Adrenal gland (tissue), 9 donors: ENCODE measurements at regions not wholly inside any gene's neighbourhood (a gene's known extent, or its start where the extent isn't known, plus 50 kb on each side); places are given as distances from the start of the nearest gene placed in this dataset.
"Not testable (repeated sequence)": the region's sequence is repeated elsewhere in the genome, so short reads cannot be mapped to it uniquely, and the experiment has no call there.

Experiments used
- DNase-seq, 7 donors: peaks; one replicate each; pipeline ENCODE4 v3.0.0-alpha.2; 2019 to 2020
- H3K27ac ChIP-seq, 5 donors: fragments of 200-600 bp; sonication (generic) in 4 of 5; 1 replicate in 3 of 5; 2 replicates in 2 of 5; pipeline versions ENCODE4 v1.5.1 to v1.8.0; 2016 to 2020; ENCODE audit warnings: mild to moderate bottlenecking in 1 of 5
- H3K27me3 ChIP-seq: fragments of 200-600 bp; 2 replicates; pipeline ENCODE4 v1.8.0; 2021
- H3K36me3 ChIP-seq, 2 donors: fragments of 200-600 bp; replicated peaks in 1 of 2; 1 replicate in 1 of 2; 2 replicates in 1 of 2; pipeline versions ENCODE4 v1.5.1 to v1.8.0; 2018 to 2022
- H3K4me1 ChIP-seq, 2 donors: fragments of 200-600 bp; replicated peaks in 1 of 2; 1 replicate in 1 of 2; 2 replicates in 1 of 2; pipeline versions ENCODE4 v1.5.1 to v1.8.0; 2018 to 2021
- H3K4me3 ChIP-seq, 4 donors: fragments of 200-600 bp; sonication (generic) in 3 of 4; one replicate each; pipeline ENCODE4 v1.5.1; 2016 to 2018
- H3K9me3 ChIP-seq, 3 donors: fragments of 200-600 bp; sonication (generic) in 1 of 3; replicated peaks in 1 of 3; 1 replicate in 2 of 3; 2 replicates in 1 of 3; pipeline versions ENCODE4 v1.5.1 to v1.8.0; 2016 to 2021
- CTCF ChIP-seq, 6 experiments: fragments of 450-650 bp in 4 of 6; fragments of 200-600 bp in 2 of 6; sonication (generic) in 1 of 6; IDR thresholded peaks; 1 replicate in 5 of 6; 2 replicates in 1 of 6; pipeline versions ENCODE4 v1.5.1 to v1.8.0; 2016 to 2021; ENCODE audit warnings: antibody characterized with exemption in 6 of 6, mild to moderate bottlenecking in 2 of 6, moderate library complexity in 1 of 6
- POLR2A ChIP-seq, 2 donors: fragments of 450-650 bp; IDR thresholded peaks; one replicate each; pipeline ENCODE4 v1.6.1; 2017; ENCODE audit warnings: antibody characterized with exemption in 2 of 2, mild to moderate bottlenecking in 2 of 2, moderate library complexity in 1 of 2
- WGBS, 4 donors: extraction: QIAGEN DNeasy Blood & Tissue Kit in 2 of 4; methylation state at CpG; one replicate each; pipeline versions ENCODE4 v1.1.5 to v1.1.7; 2013 to 2017; 5-methylcytosine and 5-hydroxymethylcytosine counted together
- intact Hi-C, 2 donors: fragments of 100-400 bp; cut with DNase I; formaldehyde crosslinking; loops; one replicate each; pipeline versions ENCODE4 v1.14.1 to v1.15.0; 2022 to 2023
- donor health status: healthy with polysubstance abuse.
- donor health status: Bipolar disorder and iron deficiency.
- donor health status: DM: yes; HTN: yes; CAD: no.
- donor health status: DM: no; HTN: no; CAD: no.
- donor health status: DM: no; HTN: no; CAD: no.

DNA sequence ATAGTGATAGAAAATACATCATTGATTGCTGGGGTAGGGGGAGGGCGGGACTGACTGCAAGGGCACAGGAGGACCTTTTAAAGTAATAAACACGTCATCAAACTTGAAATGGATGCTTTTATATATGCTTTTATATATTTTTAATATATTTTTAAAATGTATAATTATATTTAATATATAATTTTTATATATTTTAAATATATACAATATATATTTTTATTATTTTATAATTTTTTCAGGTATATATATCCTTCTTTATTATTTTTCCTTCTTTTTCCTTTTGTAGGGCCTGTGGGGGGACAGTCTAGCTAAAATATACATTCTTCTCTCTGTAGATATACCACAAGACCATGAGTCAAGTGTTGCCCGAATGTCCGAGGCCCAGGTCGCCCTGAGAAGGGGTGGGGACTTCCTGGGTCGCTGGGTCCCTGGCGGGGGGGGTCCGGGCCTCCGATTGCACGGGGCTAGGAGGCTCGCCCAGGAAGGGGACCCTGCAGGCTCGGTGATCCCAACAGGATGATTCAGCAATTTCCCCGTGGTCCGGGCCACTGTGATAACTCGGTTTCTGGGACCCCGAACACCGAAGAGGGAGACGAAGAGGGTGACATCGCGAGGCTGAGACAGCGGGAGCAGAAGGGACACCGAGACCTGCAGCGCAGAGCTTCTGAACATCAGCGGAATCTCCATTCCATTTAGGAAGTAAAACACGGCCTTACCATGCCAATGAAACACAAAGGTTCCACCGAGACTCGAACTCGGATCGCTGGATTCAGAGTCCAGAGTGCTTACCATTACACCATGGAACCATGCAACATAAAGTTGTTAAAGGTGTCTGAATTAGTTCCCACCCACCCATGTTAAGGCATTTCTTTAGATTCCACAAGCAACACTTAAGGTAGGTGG, 112.5 kb upstream of the NBPF11 start:
- WGBS, 4 donors, result 37 to 44% (median 40%) methylated on average over 28 to 29 of the region's 29 CpGs
- no peak for TF ChIP-seq CTCF (IDR thresholded peaks at IDR 0.05)
- TF ChIP-seq POLR2A (IDR thresholded peaks at IDR 0.05), result no peak
- Histone ChIP-seq H3K27me3 (no peaks in the 10 kb centered on the region), H3K36me3 (no peaks in the 10 kb centered on the region), H3K27ac (no peak overlapping the region), H3K9me3 (no peaks in the 10 kb centered on the region), H3K4me3 (no peak overlapping the region), H3K4me1 (peaks cover 0 to 16% of the 10 kb centered on the region in 2 donors)
- DNase-seq, result peak in 1 of 7 donors; percentile 62
- intact Hi-C loops, result no loop called here

GRCh38 chr1:148263906-148264255, 111.8 kb upstream of the NBPF11 start:
- H3K4me3 ChIP-seq, result peak overlapping the region in 2 of 4 donors; percentile 38 to 55
- peak overlapping the region in 1 of 5 donors; percentile 6 for H3K27ac ChIP-seq
- no peaks in the 10 kb centered on the region for H3K9me3 ChIP-seq
- DNase-seq, result peak in 1 of 7 donors; percentile 56
- H3K27me3 ChIP-seq, result no peaks in the 10 kb centered on the region
- peaks cover 0 to 16% of the 10 kb centered on the region in 2 donors for H3K4me1 ChIP-seq
- intact Hi-C loops, result no loop called here
- no peaks in the 10 kb centered on the region for H3K36me3 ChIP-seq
- TF ChIP-seq CTCF (IDR thresholded peaks at IDR 0.05) (no peak), POLR2A (IDR thresholded peaks at IDR 0.05) (no peak)
- WGBS, 4 donors, result 1 to 5% (median 4%) methylated on average over 15 to 17 of the region's 17 CpGs

DNA sequence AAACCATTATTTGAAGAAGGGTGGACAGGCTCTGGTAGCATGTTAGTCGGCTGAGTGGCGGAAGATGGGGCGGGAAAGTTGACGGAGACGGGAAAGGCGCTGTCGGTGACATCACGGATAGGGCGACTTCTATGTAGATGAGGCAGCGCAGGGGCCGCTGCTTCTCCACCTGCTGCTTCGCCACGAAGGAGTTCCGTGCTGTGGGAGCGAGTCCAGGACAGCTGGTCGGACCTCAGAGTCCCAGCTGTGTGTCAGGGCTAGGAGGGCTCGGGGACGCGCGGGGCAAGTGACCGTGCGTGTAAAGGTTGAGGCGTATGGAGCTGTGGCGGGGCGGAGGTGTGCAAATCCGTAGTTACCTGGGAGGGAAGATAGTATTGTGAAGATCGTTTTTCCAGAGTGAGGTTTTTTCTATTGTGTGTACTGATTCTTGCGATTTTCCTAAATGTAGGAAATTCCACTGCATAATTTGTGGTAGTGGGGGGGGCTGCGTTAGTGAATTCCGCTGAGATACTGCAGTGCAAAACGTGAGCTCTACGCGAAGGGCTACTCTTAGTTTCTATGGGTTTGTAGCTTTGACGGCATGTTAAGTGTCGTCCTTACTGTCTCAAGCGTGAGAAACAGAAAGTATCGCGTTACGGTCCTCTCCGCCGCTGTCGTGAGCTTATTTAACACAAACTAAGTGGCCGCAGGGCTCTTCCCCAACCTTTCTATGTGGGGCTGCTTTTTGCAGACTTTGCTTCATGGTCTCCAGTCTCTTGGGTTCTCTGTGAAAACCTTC, 111.2 kb upstream of the NBPF11 start:
- Histone ChIP-seq H3K4me1 (peaks cover 0 to 16% of the 10 kb centered on the region in 2 donors), H3K27ac (peak overlapping the region in 1 of 5 donors; percentile 56), H3K4me3 (peak overlapping the region in 3 of 4 donors; percentile 10 to 55 (median 38)), H3K27me3 (no peaks in the 10 kb centered on the region), H3K9me3 (no peaks in the 10 kb centered on the region), H3K36me3 (no peaks in the 10 kb centered on the region)
- peak in 6 of 7 donors; percentile 44 to 82 (median 50) for DNase-seq
- TF ChIP-seq CTCF (IDR thresholded peaks at IDR 0.05), result no peak
- TF ChIP-seq POLR2A (IDR thresholded peaks at IDR 0.05), result peak in 1 of 2 donors; percentile 54
- 0 to 2% (median 1%) methylated on average over 31 to 43 of the region's 43 CpGs for WGBS, 4 donors
- intact Hi-C loops, result no loop called here

GRCh38 chr1:148261684-148262083, 109.6 kb upstream of the NBPF11 start:
- H3K27me3 ChIP-seq, intact Hi-C loops, H3K9me3 ChIP-seq, H3K4me3 ChIP-seq, H3K27ac ChIP-seq, H3K36me3 ChIP-seq, DNase-seq: not testable (repeated sequence)
- WGBS, 4 donors, result 63 to 80% (median 70%) methylated on average over 3 of the region's 3 CpGs
- peaks cover 0 to 16% of the 10 kb centered on the region in 2 donors for H3K4me1 ChIP-seq

- H3K27ac ChIP-seq, H3K4me3 ChIP-seq, intact Hi-C loops, H3K4me1 ChIP-seq, DNase-seq, H3K36me3 ChIP-seq, H3K27me3 ChIP-seq, H3K9me3 ChIP-seq: not testable (repeated sequence)
- WGBS, 4 donors, result 58 to 68% (median 65%) methylated on average over 4 of the region's 4 CpGs
Measured at GRCh38 chr1:148257886-148258285, 105.8 kb upstream of the NBPF11 start.
